DND-41 (cell line): ENCODE measurements at regions not wholly inside any gene's neighbourhood (a gene's known extent, or its start where the extent isn't known, plus 50 kb on each side); places are given as distances from the start of the nearest gene placed in this dataset.

Experiments used
- ATAC-seq: fragments of 200-7000 bp; cut with Tn5 transposase; 3 replicates; pipeline ENCODE4 v1.9.1; 2021; ENCODE audit warnings: low read depth; ENCODE audit not compliant: insufficient read depth
- DNase-seq: peaks from one replicate; pipeline ENCODE4 v3.0.0-alpha.2; 2020
- H2AFZ ChIP-seq: 2 replicates; pipeline ENCODE4 v1.6.0; 2012; ENCODE audit warnings: low read depth, low read length
- H3K27ac ChIP-seq: 2 replicates; pipeline ENCODE4 v1.5.1; 2012; ENCODE audit warnings: low read length, inconsistent platforms
- H3K27me3 ChIP-seq: fragments of 200-600 bp; sonication (generic); 2 replicates; pipeline ENCODE4 v1.6.0; 2012; ENCODE audit warnings: low read length, mild to moderate bottlenecking, inconsistent platforms; ENCODE audit not compliant: insufficient read depth, poor library complexity
- H3K36me3 ChIP-seq: 2 replicates; pipeline ENCODE4 v1.5.1; 2012; ENCODE audit warnings: low read length, inconsistent platforms; ENCODE audit not compliant: insufficient read depth
- H3K4me1 ChIP-seq: 2 replicates; pipeline ENCODE4 v1.5.1; 2012; ENCODE audit warnings: mild to moderate bottlenecking, low read length; ENCODE audit not compliant: insufficient read depth
- H3K4me2 ChIP-seq: 2 replicates; pipeline ENCODE4 v1.6.0; 2012; ENCODE audit warnings: mild to moderate bottlenecking, moderate library complexity, low read length, inconsistent platforms; ENCODE audit not compliant: insufficient read depth
- H3K4me3 ChIP-seq, 2 experiments: fragments of 200-600 bp in 1 of 2; shearing (Covaris generic) in 1 of 2; 2 replicates each; pipeline ENCODE4 v1.5.1; 2012 to 2016; ENCODE audit warnings: inconsistent platforms in 2 of 2, low read length in 2 of 2, mild to moderate bottlenecking in 2 of 2, low read depth in 1 of 2, moderate library complexity in 1 of 2
- H3K79me2 ChIP-seq: 2 replicates; pipeline ENCODE4 v1.6.0; 2012; ENCODE audit warnings: low read length, inconsistent platforms; ENCODE audit not compliant: insufficient read depth
- H3K9ac ChIP-seq: 2 replicates; pipeline ENCODE4 v1.6.0; 2012; ENCODE audit warnings: low read depth, mild to moderate bottlenecking, inconsistent platforms, low read length, moderate library complexity
- H3K9me3 ChIP-seq: 2 replicates; pipeline ENCODE4 v1.5.1; 2012; ENCODE audit warnings: low read length, moderate library complexity, mild to moderate bottlenecking, inconsistent platforms; ENCODE audit not compliant: insufficient read depth, severe bottlenecking
- H4K20me1 ChIP-seq: 2 replicates; pipeline ENCODE4 v1.6.0; 2012; ENCODE audit warnings: low read length; ENCODE audit not compliant: insufficient read depth
- EZH2 ChIP-seq: IDR thresholded peaks from 3 replicates; pipeline ENCODE4 v1.6.1; 2012; ENCODE audit warnings: borderline replicate concordance, low read depth, mild to moderate bottlenecking, moderate library complexity, low read length, inconsistent platforms; ENCODE audit not compliant: severe bottlenecking
- TF ChIP-seq, protein P1 (sequence below): IDR thresholded peaks from 2 replicates; pipeline ENCODE4 v1.5.1; 2012; ENCODE audit warnings: borderline replicate concordance, low read length, moderate library complexity, mild to moderate bottlenecking; ENCODE audit not compliant: poor library complexity, severe bottlenecking; ENCODE audit errors: extremely low read depth

DNA sequence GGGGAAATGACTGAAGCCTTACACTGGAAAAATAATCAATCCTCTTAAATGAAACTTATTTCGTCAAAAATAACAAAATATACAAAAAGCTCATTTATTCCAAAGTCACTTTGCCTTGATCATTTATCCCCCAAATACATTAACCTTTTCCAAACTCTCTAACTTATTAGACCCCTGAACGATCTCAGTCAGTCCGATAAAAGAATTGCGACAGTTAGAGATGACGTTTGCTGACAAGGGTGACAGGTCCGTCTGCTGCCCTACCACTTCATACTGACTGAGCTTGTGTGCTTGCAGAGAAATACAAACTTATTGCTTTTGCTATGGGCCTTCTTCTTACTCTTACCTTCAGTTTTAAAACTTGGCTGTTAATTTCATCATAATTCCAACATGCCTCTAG is 169.7 kb downstream of the ZDHHC21 start:
- no peak for DNase-seq
- TF ChIP-seq EZH2: no peak
- TF ChIP-seq, protein P1, sequence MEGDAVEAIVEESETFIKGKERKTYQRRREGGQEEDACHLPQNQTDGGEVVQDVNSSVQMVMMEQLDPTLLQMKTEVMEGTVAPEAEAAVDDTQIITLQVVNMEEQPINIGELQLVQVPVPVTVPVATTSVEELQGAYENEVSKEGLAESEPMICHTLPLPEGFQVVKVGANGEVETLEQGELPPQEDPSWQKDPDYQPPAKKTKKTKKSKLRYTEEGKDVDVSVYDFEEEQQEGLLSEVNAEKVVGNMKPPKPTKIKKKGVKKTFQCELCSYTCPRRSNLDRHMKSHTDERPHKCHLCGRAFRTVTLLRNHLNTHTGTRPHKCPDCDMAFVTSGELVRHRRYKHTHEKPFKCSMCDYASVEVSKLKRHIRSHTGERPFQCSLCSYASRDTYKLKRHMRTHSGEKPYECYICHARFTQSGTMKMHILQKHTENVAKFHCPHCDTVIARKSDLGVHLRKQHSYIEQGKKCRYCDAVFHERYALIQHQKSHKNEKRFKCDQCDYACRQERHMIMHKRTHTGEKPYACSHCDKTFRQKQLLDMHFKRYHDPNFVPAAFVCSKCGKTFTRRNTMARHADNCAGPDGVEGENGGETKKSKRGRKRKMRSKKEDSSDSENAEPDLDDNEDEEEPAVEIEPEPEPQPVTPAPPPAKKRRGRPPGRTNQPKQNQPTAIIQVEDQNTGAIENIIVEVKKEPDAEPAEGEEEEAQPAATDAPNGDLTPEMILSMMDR: no peak
- Histone ChIP-seq H3K4me3 (no peak overlapping the region), H3K9me3 (no peaks in the 10 kb centered on the region), H3K4me2 (no peak overlapping the region), H3K9ac (no peak overlapping the region), H3K27ac (no peak overlapping the region), H3K79me2 (no peaks in the 10 kb centered on the region), H4K20me1 (no peaks in the 10 kb centered on the region), H3K27me3 (no peaks in the 10 kb centered on the region), H3K36me3 (no peaks in the 10 kb centered on the region), H2AFZ (no peak overlapping the region), H3K4me1 (no peaks in the 10 kb centered on the region)
- no peak for ATAC-seq

- no peaks in the 10 kb centered on the region for H3K4me1 ChIP-seq
- DNase-seq (no peak), ATAC-seq (no peak)
- no peak overlapping the region for H3K4me2 ChIP-seq
- no peaks in the 10 kb centered on the region for H3K36me3 ChIP-seq
- H3K27me3 ChIP-seq: no peaks in the 10 kb centered on the region
- no peaks in the 10 kb centered on the region for H3K9me3 ChIP-seq
- H3K27ac ChIP-seq: no peak overlapping the region
- H3K79me2 ChIP-seq: no peaks in the 10 kb centered on the region
- H3K9ac ChIP-seq: no peak overlapping the region
- H2AFZ ChIP-seq: no peak overlapping the region
- TF ChIP-seq EZH2: no peak
- TF ChIP-seq, protein P1: no peak
- no peaks in the 10 kb centered on the region for H4K20me1 ChIP-seq
- H3K4me3 ChIP-seq: no peak overlapping the region
Measured at GRCh38 chr9:14522627-14523379, 170.4 kb downstream of the ZDHHC21 start.

- no peaks in the 10 kb centered on the region for H4K20me1 ChIP-seq
- DNase-seq (no peak), ATAC-seq (no peak)
- no peak overlapping the region for H3K9ac ChIP-seq
- no peaks in the 10 kb centered on the region for H3K36me3 ChIP-seq
- no peak overlapping the region for H3K27ac ChIP-seq
- no peak overlapping the region for H2AFZ ChIP-seq
- no peaks in the 10 kb centered on the region for H3K9me3 ChIP-seq
- no peak overlapping the region for H3K4me3 ChIP-seq
- H3K27me3 ChIP-seq: no peaks in the 10 kb centered on the region
- no peak overlapping the region for H3K4me2 ChIP-seq
- H3K79me2 ChIP-seq: no peaks in the 10 kb centered on the region
- TF ChIP-seq, protein P1: no peak
- no peak for TF ChIP-seq EZH2
- H3K4me1 ChIP-seq: no peaks in the 10 kb centered on the region
Measured at GRCh38 chr9:14520341-14520740, 172.9 kb downstream of the ZDHHC21 start.
